GM19463 (cell line): ENCODE measurements at regions not wholly inside any gene's neighbourhood (a gene's known extent, or its start where the extent isn't known, plus 50 kb on each side); places are given as distances from the start of the nearest gene placed in this dataset.
A peak's percentile ranks its signal among the peaks of the same experiment; 100 is the strongest.

Experiments
- ATAC-seq: cut with Tn5 transposase; IDR thresholded peaks from one replicate; pipeline ENCODE4 v1.9.1; 2021; ENCODE audit warnings: mild to moderate bottlenecking, moderate library complexity; ENCODE audit not compliant: unreplicated experiment

DNA sequence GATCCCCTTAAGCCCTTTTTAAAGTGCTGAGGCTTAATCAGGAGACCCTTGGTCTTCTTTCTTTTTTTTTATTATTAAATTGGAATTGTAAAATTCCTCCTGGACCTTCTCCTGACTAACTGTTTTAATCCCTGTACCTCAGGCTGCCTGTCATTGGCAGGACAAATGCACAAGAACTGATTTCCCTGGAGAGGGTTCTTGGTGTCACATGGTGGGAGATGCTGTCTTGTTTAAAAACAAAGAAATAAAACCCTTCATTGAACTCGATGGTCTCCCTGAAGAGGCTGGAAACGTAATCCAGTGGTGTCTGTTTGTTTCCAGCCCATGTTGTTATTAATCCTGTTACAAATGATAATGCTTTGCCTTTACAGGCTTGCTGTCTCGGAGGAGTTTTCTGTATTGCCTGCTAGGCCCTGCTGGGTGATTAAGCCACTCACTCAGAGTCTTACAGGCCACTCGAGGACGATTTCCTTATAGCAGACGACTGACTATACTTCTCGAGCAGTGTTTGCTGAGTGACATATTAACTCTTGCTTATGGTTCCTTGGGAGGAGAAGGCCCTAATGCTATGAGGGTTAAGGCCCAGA, 100.5 kb upstream of the MGAT5 start:
- no peak for ATAC-seq

DNA sequence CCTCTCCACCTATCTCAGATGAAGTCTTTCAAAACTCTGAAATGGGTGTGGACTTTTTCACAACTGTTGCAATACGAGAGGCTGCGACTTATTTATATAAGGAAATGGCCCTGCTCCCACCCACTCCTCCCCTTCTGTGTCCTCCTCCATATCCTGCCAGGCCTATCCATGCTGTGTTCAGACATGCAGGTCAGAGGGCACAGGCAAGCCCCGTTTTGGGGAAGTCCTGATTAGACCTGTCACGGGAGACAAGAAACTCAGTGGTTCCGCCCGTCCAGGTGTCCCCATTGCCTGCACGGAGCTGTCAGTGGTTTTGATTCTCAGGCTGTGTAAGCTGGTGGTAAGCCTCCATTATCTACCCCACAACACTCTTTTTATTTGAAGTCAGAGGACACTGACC, 99.6 kb upstream of the MGAT5 start:
- ATAC-seq: peak; percentile 78

DNA sequence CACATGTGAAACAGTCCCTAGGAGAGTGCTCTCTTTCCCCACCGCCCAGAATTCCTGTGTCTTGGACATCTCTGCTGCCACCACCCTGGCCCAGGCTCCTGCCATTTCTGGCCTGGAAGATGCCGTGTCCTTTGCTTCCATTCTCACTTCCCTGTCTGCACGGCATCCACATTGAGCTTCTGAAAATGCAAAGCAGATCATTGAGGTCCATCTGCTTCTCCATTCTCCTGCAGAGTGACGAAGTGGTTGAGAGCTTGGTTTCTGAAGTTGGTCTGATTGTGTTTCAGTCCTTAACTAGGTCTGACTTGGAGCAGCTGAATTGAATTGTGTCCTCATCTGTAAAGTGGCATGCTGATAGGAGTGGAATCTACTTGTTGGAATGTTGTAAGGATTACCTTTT, 98.7 kb upstream of the MGAT5 start:
- ATAC-seq: peak; percentile 80

DNA sequence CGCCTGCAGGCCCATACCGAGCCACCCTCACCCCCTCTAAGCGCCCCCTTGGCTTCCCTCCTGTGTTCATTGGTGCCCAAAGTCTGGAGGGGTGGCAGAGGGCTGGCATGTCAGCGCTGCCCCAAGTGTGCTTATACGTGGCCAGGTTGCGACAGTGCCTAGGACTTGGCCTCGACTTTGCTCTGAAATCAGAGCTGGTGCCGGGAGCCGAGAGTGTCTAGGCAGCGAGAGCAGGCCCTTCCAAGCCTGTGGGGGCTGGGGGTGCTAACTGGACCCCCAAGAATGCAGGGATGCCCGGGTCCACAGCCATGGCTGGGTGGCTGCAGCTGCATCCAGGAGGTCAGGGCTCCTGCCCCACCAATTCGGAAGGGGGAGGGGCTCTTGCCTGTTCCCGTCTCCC, 95.6 kb upstream of the MGAT5 start:
- ATAC-seq: no peak

DNA sequence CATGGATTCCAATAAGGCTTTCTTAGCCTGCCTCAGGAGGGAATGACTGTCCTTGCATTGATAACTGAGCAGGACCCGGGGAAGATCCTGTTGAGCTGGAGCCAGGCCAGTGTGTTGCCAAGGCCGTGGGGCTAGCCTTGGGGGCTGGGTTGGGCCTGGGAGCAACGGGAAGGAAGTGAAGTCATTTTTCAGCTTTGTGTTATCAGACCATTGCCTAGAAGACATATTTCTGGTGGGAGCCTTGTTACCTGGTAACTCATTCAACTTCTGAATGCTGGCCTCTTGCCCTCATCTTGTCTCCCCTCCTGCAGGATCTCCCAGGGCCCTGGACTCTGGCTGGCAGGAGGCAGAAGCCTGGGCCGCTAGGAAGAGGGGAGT, 92.7 kb upstream of the MGAT5 start:
- ATAC-seq: no peak

DNA sequence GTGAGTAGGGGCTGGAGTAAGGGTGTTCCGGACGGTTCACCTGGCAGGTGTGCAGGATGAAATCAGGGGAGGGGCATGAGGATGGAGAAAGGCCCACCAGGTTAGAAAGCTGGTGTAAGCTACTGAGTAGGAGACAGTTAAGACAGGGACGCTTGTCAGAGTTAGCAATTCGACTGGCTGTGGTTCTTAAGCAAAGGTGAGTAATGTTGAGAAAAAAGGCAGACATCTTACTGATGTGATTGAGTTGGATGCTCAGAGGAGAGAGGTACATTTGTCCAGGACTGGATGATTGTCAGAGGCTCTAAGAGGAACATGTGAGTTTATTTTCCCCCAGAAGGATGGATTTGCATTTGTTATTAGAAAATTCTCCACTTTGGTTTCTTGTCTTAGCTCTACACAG, 90.5 kb upstream of the MGAT5 start:
- ATAC-seq: no peak

DNA sequence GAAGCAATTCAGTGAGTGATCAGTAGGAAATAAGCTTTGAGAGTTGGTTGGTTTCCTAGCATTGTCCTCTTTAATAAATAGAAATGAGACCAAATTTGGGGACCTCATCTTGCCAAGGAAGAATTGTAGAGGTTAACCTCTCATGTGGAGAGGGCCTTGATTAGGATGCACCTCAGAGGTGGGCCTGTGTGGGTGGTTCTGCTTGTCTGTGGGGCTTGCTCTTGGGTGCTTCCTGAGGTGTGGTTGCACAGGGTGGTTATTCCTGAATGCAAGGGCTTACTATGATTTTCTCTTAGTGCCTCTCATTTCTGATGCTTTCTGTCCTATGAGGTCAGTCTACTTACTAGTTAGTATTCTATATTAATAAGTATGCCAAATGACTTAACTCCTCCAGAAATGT, 89.6 kb upstream of the MGAT5 start:
- ATAC-seq: no peak

DNA sequence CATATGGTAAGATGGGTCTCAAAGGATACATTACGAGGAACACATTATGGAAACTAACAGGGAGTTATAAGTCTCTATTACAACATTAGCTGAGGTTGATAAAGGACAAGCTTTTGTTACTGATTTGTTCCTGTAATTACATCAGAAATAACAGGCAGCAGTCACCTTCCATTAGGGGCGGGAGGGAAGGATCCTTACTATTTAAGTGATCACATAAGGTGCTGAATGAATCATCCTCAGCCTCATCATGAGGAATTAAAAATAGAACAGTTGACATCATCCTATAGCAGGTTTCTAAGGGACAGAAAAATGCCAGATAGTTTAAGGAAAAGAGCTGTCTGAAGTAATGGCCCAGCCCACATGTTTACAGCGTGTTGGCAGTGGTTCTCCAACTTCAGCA, 86.9 kb upstream of the MGAT5 start:
- ATAC-seq: no peak

DNA sequence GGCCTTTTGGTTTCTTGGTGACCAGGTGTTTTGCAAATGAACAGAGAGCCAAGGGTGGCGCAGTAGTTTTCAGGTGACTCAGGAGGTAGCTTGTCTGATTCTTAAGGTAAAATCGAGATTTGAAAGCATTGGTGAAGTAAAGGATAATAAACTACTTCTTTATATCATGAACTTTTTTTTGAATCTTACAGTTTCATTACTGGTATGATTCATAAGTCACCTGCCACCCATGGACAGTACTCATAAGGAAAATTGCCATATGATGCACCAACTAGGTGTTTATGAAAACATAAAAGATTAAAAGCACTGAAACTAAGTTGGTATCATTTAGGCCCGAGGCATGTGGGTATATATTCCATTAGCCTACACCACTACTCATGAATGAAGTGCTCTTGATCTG, 84.1 kb upstream of the MGAT5 start:
- peak; percentile 76 for ATAC-seq

DNA sequence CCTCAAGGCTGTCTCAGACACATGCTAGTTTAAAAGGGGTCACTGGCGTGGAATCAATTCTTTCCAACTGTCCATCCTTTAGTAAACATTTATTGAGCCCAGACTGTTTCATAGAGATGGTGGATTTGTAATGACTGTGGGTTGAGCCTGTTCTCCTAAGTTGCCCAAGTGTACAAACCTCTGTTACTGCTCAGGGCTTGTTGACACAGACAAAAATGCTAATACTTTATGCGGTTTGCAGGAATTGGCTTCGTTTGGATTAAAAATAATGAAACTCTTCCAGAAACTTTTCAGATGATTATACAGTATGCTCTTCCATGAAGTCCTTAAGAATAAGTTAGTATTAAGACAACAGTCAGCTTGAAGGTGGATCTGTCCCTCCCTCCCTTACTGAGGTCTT, 83.6 kb upstream of the MGAT5 start:
- ATAC-seq: no peak

DNA sequence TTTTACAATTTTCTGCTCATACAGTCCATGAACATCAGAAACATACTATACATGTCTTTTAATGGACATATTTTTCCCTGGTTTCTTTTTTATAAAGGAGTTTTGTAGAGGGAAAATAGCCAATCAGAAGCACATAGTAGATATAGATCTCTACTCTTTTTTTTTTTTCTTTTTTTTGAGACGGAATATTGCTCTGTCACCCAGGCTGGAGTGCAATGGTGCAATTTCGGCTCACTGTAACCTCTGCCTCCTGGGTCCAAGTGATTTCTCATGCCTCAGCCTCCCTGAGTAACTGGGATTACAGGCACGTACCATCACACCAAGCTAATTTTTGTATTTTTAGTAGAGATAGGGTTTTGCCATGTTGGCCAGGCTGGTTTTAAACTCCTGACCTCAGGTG, 83.2 kb upstream of the MGAT5 start:
- ATAC-seq: no peak

DNA sequence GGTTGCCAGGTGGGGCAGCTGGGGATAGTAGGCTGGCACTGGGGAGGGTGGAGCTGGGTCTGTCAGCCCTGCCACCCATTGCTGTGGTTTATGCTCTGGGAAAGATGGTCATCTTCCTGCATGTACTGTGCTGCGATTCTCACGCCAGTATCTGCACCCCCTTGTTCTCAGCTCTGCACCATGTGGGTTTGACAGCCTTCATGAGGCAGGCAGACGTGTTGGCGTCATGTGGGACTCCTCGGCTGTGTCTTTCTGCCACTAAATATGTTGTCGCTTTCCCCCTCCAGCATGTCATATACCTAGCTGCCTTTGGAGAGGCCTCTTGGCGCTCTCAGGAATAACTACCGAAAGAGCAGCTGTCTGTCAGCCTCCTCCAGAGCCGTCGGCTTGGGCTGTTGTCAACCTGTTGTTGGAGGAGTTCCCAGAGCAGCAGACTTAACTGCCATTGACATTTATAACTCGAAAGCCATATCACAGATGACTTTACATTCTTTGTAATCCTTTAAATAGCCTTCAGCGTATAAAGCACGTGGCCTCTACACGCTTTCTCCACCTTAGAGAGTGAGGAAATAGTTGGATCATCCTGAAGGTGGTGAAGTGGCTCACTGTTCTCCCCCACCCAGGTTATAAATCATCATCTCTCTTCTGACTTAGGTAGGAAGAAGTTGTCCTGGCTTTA, 80.4 kb upstream of the MGAT5 start:
- ATAC-seq: no peak

DNA sequence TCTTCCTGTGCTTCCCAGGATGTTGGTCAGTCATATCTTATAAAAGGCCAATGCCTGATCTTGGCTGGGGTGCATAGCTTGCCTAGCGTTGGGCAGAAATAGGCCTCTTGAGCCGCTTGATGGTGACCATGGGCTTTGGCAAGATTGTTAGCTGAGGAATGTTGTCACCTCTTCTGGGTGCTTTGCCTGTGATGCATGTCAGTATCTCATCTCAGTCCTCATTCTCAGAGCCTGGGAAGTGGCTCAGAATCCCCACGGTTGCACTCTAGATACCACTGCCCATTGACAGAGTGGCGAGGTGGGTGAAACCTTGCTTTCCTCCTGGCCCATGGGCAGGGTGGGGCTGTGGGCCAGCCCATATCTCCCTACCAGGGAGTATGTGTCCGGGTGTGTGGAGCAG, 79.2 kb upstream of the MGAT5 start:
- ATAC-seq: no peak

DNA sequence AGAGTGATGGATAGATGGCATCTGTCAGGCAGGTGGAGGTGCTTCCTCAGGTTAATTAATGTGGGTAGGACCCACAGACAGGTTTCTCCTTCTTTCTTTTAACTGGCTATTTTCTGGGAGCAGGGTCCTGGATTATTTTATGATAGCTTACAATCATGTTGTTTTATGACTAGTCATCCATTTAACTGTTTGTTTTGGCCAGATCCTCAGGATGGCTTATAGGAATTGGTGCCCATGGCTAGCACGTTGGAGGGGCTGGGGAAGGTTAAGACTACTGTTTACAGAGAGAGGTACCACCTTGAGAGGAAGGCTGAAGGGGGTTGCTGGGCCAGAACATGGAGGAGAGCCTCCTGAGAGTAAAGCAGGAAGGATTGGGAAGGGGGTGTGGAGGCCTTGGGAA, 78.0 kb upstream of the MGAT5 start:
- ATAC-seq: no peak

DNA sequence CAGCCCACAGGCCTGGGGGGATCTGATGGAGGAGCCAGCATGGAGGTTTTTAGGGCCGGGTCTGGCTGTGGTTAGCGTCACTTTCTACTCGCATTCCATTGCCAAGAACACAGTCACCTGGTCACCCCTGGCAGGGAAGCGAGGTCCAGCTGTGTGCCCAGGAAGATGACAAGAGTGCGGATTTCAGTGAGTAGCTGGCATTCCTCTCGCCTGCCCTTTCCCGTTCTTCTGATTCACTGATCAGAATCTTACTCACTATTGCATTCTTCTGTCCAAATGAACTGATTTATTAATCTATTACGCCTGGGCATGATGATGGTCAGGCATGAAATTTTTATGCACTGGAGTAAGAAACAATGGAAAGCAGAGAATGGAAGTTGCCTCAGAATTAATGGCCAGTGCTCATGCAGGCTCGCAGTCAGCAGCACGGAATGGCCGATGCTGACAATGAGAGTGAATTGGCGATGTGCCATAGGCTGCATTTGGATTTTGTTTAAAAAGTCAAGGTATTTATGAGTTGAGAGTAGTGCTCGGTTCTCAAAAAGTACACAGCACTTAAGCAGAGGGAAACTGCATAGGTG, 76.4 kb upstream of the MGAT5 start:
- ATAC-seq: no peak

DNA sequence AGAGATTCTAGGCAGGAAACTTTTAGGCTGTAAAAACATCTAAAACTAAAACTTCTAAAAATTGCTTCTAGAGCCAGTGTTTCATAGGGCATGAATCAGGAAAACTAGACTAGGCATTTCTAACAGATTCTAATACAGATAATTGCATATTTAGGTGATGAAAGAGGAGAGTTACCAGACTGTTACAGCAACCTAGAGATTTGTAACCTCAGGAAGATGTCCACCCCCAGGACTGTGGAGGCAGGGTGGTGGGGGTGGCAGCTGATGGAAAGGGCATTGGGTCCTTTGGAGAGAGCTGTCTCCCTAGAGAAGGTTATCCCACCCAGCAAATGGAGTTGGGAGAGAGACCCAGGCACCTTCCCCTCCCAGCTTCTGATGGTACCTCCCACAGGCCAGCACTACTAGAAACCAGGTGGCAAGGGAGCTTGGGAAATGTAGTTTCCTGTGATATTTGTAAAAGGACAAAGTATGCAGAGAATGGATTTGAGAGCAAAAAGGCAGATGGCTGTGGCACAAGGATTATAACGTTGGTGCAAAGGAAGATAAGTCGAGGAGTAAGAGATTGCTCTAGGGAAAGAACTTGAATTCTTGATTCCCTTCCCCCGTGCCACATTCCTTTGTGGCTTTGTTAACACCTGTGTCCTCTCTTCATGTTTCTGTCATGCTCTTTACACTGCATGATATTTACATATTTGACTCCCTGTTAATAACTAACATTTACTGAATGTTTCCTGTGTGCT, 75.6 kb upstream of the MGAT5 start:
- ATAC-seq: peak; percentile 56

DNA sequence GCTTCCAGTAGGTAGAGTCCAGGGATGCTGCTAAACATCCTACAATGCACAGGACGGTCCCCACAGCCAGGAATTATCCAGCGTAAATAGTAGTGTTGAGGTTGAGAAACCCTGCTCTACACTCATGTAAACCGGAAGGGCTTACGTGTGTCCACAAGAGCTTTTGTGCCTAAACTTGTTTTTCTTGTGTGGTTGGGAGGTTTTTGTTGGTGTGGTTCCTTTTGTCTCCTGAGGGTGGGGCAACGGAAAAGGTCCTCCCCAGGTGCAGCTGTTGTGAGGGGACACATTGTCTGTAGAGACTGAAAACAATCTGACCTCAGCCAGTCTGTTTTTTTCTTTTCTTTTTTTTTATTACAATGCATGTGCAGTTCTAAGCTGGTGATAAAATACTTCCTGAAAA, 72.7 kb upstream of the MGAT5 start:
- ATAC-seq: peak; percentile 57

DNA sequence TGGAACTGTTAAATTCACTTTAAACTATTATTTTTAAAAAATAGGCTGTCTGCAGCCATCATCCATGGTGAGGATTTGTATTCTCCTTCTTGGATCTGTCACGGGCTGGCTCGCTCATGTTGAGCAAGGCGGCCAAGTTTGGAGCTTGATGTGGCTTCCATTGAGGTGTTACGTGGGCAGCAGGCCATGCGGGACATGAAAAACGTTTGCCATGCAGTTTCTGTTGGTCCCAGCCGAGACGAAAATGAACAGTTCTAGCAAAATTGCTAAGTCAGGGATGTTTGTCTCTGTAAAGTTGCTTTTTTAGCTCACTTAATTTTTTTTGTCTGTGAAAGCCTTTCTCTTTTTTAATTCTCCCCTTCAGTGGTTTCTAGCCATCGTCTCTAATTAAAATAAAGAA, 70.2 kb upstream of the MGAT5 start:
- ATAC-seq: no peak

DNA sequence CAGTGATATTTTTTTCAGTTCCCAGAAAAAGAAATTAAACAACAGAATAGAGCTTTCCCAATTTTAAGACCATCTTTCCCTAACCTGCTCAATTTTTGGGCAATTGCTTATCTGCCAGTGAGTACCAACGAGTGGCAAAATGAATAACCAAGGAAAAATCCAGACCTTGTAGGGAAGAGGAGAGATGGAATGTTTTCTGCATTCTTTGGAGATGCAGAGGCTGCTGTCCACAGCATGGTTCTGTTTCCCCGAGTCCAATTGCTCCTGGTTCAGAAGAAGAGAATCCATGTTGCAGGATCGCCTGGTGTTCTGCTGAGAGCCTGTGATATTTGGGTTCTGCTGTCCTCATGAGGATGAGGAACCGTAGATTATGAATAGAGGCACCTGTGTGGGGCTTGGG, 68.2 kb upstream of the MGAT5 start:
- no peak for ATAC-seq

DNA sequence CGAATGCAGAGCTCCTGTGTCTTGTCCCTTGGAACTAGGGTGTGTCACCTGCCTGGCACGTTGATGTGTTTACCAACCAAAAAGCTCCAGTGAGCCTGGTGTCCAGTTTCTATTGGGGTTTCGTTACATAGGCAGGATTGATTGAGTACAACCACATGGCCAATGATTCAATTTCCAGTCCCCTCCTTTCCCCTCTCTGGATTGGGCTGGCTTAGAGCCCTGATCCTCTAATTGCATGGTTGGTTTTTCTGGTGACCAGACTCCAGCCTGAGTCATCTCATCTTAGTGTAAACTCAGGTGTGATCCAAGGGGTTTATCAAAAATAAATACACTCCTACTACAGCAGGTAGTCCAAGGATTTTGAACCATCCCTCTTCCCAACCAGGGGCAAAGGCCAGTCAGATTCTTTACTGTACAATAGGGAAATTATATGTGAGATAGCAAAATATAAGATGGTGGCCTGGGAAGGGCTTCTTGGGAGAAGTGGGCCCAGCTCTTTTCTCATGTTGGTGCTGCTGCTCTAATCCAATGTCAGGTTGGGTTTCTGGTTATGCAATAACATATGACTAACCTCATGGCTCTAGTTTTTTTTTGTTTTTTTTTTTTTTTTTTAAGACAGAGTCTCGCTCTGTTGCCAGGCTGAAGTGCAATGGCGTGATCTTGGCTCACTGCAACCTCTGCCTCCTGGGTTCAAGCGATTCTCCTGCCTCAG, 64.7 kb upstream of the MGAT5 start:
- ATAC-seq: no peak

DNA sequence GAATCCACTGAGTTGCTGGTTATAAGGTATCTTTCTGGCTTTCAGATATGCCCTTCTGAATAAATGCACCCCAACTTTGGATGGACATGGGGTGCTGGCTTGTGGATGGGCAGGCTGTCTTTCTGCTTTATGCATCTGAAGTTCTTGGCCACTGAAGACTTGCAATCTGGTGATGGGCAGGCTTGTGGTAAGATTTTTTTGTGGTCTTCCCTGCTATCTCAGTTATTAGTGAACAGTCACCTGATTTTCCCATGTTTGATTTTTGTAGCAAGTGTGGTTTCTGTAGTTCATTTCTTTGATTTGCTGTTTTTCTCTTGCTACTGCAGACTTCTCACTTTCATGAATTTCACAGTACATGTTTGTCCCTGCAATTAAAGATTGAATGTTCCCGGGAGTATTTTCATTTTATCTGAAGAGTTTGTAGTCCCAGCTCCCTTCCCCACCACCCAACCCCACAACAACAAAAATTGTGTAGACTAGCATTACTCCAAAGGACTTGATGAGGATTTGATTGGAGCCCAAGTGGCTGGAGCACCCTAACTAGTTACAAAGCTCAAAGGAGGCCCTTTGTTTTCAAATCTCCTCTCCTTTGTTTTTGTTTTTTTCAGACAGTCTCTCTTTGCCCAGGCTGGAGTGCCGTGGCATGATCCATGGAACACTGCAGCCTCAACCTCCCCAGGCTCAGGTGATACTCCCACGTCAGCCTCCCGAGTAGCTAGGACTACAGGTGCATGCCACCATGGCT, 63.6 kb upstream of the MGAT5 start:
- ATAC-seq: no peak
